ENCODE measurements at regions not wholly inside any gene's neighbourhood (a gene's known extent, or its start where the extent isn't known, plus 50 kb on each side); places are given as distances from the start of the nearest gene placed in this dataset.
A peak's percentile ranks its signal among the peaks of the same experiment; 100 is the strongest.

- H3K9me3 ChIP-seq (ENCODE audit: control insufficient read depth, insufficient read depth, low read depth, low read length): no peaks in the 10 kb centered on the region
- no peaks in the 10 kb centered on the region for H3K79me2 ChIP-seq (ENCODE audit: control insufficient read depth, insufficient read depth, low read length)
- no peak for TF ChIP-seq EZH2 (IDR thresholded peaks at IDR 0.05; ENCODE audit: low read length, missing control alignments)
- TF ChIP-seq, protein P1, sequence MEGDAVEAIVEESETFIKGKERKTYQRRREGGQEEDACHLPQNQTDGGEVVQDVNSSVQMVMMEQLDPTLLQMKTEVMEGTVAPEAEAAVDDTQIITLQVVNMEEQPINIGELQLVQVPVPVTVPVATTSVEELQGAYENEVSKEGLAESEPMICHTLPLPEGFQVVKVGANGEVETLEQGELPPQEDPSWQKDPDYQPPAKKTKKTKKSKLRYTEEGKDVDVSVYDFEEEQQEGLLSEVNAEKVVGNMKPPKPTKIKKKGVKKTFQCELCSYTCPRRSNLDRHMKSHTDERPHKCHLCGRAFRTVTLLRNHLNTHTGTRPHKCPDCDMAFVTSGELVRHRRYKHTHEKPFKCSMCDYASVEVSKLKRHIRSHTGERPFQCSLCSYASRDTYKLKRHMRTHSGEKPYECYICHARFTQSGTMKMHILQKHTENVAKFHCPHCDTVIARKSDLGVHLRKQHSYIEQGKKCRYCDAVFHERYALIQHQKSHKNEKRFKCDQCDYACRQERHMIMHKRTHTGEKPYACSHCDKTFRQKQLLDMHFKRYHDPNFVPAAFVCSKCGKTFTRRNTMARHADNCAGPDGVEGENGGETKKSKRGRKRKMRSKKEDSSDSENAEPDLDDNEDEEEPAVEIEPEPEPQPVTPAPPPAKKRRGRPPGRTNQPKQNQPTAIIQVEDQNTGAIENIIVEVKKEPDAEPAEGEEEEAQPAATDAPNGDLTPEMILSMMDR (conservative IDR thresholded peaks at IDR 0.05 in 1 of 2, IDR thresholded peaks at IDR 0.05 in 1 of 2; ENCODE audit: low read depth in 1 of 2, low read length in 2 of 2): no peak
- DNase-seq (ENCODE audit: low read depth in 2 of 2): peak; percentile 70 to 76
- H2AFZ ChIP-seq (ENCODE audit: low read length): no peak overlapping the region
- H3K4me1 ChIP-seq (ENCODE audit: control insufficient read depth, extremely low read depth, insufficient read depth, low read length): no peaks in the 10 kb centered on the region
- H3K36me3 ChIP-seq (ENCODE audit: control insufficient read depth, insufficient read depth, low read length): no peaks in the 10 kb centered on the region
- H3K4me3 ChIP-seq (replicated peaks in 1 of 4; ENCODE audit: control extremely low read depth in 1 of 4, insufficient read depth in 1 of 4, low read depth in 3 of 4, low read length in 4 of 4): no peak overlapping the region
- H3K9ac ChIP-seq (ENCODE audit: insufficient read depth, low read length): no peak overlapping the region
- no peaks in the 10 kb centered on the region for H4K20me1 ChIP-seq (ENCODE audit: control insufficient read depth, extremely low read depth, insufficient read depth, low read length)
- no peak overlapping the region for H3K27ac ChIP-seq (ENCODE audit: insufficient read depth, low read length)
- H3K27me3 ChIP-seq (ENCODE audit: control insufficient read depth, insufficient read depth, low read length): no peaks in the 10 kb centered on the region
- peak overlapping the region; percentile 33 for H3K4me2 ChIP-seq (ENCODE audit: extremely low read depth, insufficient read depth, low read length)
Observed at GRCh38 chr18:69250305-69251151, 150.2 kb upstream of the DOK6 start.

- H2AFZ ChIP-seq (ENCODE audit: low read length): no peak overlapping the region
- no peak overlapping the region for H3K4me2 ChIP-seq (ENCODE audit: extremely low read depth, insufficient read depth, low read length)
- no peaks in the 10 kb centered on the region for H3K9me3 ChIP-seq (ENCODE audit: control insufficient read depth, insufficient read depth, low read depth, low read length)
- no peaks in the 10 kb centered on the region for H3K79me2 ChIP-seq (ENCODE audit: control insufficient read depth, insufficient read depth, low read length)
- TF ChIP-seq EZH2 (IDR thresholded peaks at IDR 0.05; ENCODE audit: low read length, missing control alignments): no peak
- TF ChIP-seq, protein P1 (conservative IDR thresholded peaks at IDR 0.05 in 1 of 2, IDR thresholded peaks at IDR 0.05 in 1 of 2; ENCODE audit: low read depth in 1 of 2, low read length in 2 of 2): no peak
- peaks cover 2% of the 10 kb centered on the region for H3K4me1 ChIP-seq (ENCODE audit: control insufficient read depth, extremely low read depth, insufficient read depth, low read length)
- no peak overlapping the region for H3K4me3 ChIP-seq (replicated peaks in 1 of 4; ENCODE audit: control extremely low read depth in 1 of 4, insufficient read depth in 1 of 4, low read depth in 3 of 4, low read length in 4 of 4)
- peak; percentile 87 to 91 for DNase-seq (ENCODE audit: low read depth in 2 of 2)
- H3K36me3 ChIP-seq (ENCODE audit: control insufficient read depth, insufficient read depth, low read length): no peaks in the 10 kb centered on the region
- H4K20me1 ChIP-seq (ENCODE audit: control insufficient read depth, extremely low read depth, insufficient read depth, low read length): no peaks in the 10 kb centered on the region
- H3K27ac ChIP-seq (ENCODE audit: insufficient read depth, low read length): no peak overlapping the region
- H3K9ac ChIP-seq (ENCODE audit: insufficient read depth, low read length): no peak overlapping the region
- H3K27me3 ChIP-seq (ENCODE audit: control insufficient read depth, insufficient read depth, low read length): no peaks in the 10 kb centered on the region
Observed at GRCh38 chr18:69257861-69258458, 142.7 kb upstream of the DOK6 start.

GRCh38 chr18:69259282-69259681 is 141.4 kb upstream of the DOK6 start:
- H4K20me1 ChIP-seq (ENCODE audit: control insufficient read depth, extremely low read depth, insufficient read depth, low read length): no peaks in the 10 kb centered on the region
- H3K36me3 ChIP-seq (ENCODE audit: control insufficient read depth, insufficient read depth, low read length): no peaks in the 10 kb centered on the region
- no peak overlapping the region for H2AFZ ChIP-seq (ENCODE audit: low read length)
- no peaks in the 10 kb centered on the region for H3K79me2 ChIP-seq (ENCODE audit: control insufficient read depth, insufficient read depth, low read length)
- H3K4me2 ChIP-seq (ENCODE audit: extremely low read depth, insufficient read depth, low read length): no peak overlapping the region
- no peaks in the 10 kb centered on the region for H3K27me3 ChIP-seq (ENCODE audit: control insufficient read depth, insufficient read depth, low read length)
- no peak overlapping the region for H3K27ac ChIP-seq (ENCODE audit: insufficient read depth, low read length)
- H3K9ac ChIP-seq (ENCODE audit: insufficient read depth, low read length): no peak overlapping the region
- H3K9me3 ChIP-seq (ENCODE audit: control insufficient read depth, insufficient read depth, low read depth, low read length): no peaks in the 10 kb centered on the region
- no peak overlapping the region for H3K4me3 ChIP-seq (replicated peaks in 1 of 4; ENCODE audit: control extremely low read depth in 1 of 4, insufficient read depth in 1 of 4, low read depth in 3 of 4, low read length in 4 of 4)
- TF ChIP-seq EZH2 (IDR thresholded peaks at IDR 0.05; ENCODE audit: low read length, missing control alignments): no peak
- TF ChIP-seq, protein P1 (conservative IDR thresholded peaks at IDR 0.05 in 1 of 2, IDR thresholded peaks at IDR 0.05 in 1 of 2; ENCODE audit: low read depth in 1 of 2, low read length in 2 of 2): no peak
- DNase-seq (ENCODE audit: low read depth in 2 of 2): peak in 1 of 2 donors; percentile 3
- H3K4me1 ChIP-seq (ENCODE audit: control insufficient read depth, extremely low read depth, insufficient read depth, low read length): peaks cover 2% of the 10 kb centered on the region

All from fibroblast of lung (primary cell).